GM12878 (cell line): ENCODE measurements at regions not wholly inside any gene's neighbourhood (a gene's known extent, or its start where the extent isn't known, plus 50 kb on each side); places are given as distances from the start of the nearest gene placed in this dataset.
"Not testable (repeated sequence)": the region's sequence is repeated elsewhere in the genome, so short reads cannot be mapped to it uniquely, and the experiment has no call there.

Source experiments
- ATAC-seq: fragments of 200-7000 bp; cut with Tn5 transposase; 3 replicates; pipeline ENCODE4 v1.9.1; 2020; ENCODE audit warnings: mild to moderate bottlenecking, moderate library complexity
- BruUV-seq: library from RNA; stranded (reverse); fragments of 400-500 nt; replicated peaks from 2 replicates; lab custom pipeline; 2021; lab: Mats Ljungman, UMichigan
- CTCF ChIA-PET: fragments of 300-600 bp; sonication (Branson Sonifier 250); formaldehyde crosslinking; extraction: SDS; loops from one replicate; lab custom pipeline; 2021; ENCODE audit warnings: inconsistent platforms; lab: Yijun Ruan, JAX
- POLR2A ChIA-PET: fragments of 350-600 bp; formaldehyde crosslinking; extraction: SDS; loops from one replicate; lab custom pipeline; 2021; ENCODE audit warnings: inconsistent platforms; lab: Charles Lee
- RAD21 ChIA-PET: fragments of 300-600 bp; sonication (Branson Sonifier 250); formaldehyde crosslinking; loops from one replicate; lab custom pipeline; 2023; ENCODE audit warnings: antibody characterized with exemption; ENCODE audit not compliant: unreplicated experiment; lab: Charles Lee
- SMC1A ChIA-PET: fragments of 300-600 bp; sonication (Branson Sonifier 250); formaldehyde crosslinking; loops from one replicate; lab custom pipeline; 2023; ENCODE audit not compliant: unreplicated experiment, uncharacterized antibody; lab: Charles Lee
- DNase-seq: peaks from one replicate; pipeline ENCODE4 v3.0.0-alpha.2; 2011; ENCODE audit warnings: low read depth, low spot score
- FAIRE-seq: peaks from 3 replicates; lab custom pipeline; 2011; peaks lifted over from hg19 to GRCh38; lab: Jason Lieb, UNC
- H2AFZ ChIP-seq: 2 replicates; pipeline ENCODE4 v1.6.0; 2011; ENCODE audit warnings: low read depth, low read length, control low read depth; ENCODE audit not compliant: control insufficient read depth
- H3K27ac ChIP-seq: 2 replicates; pipeline ENCODE4 v1.5.1; 2011; ENCODE audit warnings: control low read depth; ENCODE audit not compliant: control insufficient read depth, insufficient read depth
- H3K27me3 ChIP-seq, 2 experiments: replicated peaks in 1 of 2; 2 replicates each; pipeline versions ENCODE4 v1.6.0 to v1.6.1; 2011; ENCODE audit warnings: low read length in 1 of 2; ENCODE audit not compliant: control insufficient read depth in 2 of 2, insufficient read depth in 2 of 2
- H3K36me3 ChIP-seq, 2 experiments: 2 replicates each; pipeline ENCODE4 v1.5.1; 2011; ENCODE audit warnings: low read length in 1 of 2; ENCODE audit not compliant: control insufficient read depth in 2 of 2, insufficient read depth in 2 of 2
- H3K4me1 ChIP-seq: 2 replicates; pipeline ENCODE4 v1.6.1; 2011; ENCODE audit warnings: mild to moderate bottlenecking, low read length, moderate library complexity, mixed read lengths; ENCODE audit not compliant: control insufficient read depth, insufficient read depth
- H3K4me2 ChIP-seq: 2 replicates; pipeline ENCODE4 v1.6.0; 2011; ENCODE audit warnings: control low read depth; ENCODE audit not compliant: control insufficient read depth, insufficient read depth
- H3K4me3 ChIP-seq: fragments of 200-600 bp; sonication (generic); 2 replicates; pipeline ENCODE4 v1.5.1; 2016
- H3K79me2 ChIP-seq: 2 replicates; pipeline ENCODE4 v1.6.0; 2011; ENCODE audit warnings: low read length; ENCODE audit not compliant: control insufficient read depth, insufficient read depth
- H3K9ac ChIP-seq: 2 replicates; pipeline ENCODE4 v1.8.0; 2011; ENCODE audit warnings: low read length, control low read depth, mixed read lengths; ENCODE audit not compliant: control insufficient read depth, insufficient read depth
- H3K9me3 ChIP-seq: replicated peaks from 3 replicates; pipeline ENCODE4 v1.5.1; 2011; ENCODE audit warnings: mild to moderate bottlenecking, low read length; ENCODE audit not compliant: control insufficient read depth, insufficient read depth
- H4K20me1 ChIP-seq: 2 replicates; pipeline ENCODE4 v1.6.0; 2011; ENCODE audit not compliant: control insufficient read depth, insufficient read depth
- BHLHE40 ChIP-seq, 2 experiments: fragments of 450-650 bp in 1 of 2; IDR thresholded peaks; 2 replicates each; pipeline ENCODE4 v1.6.1; 2011 to 2017; ENCODE audit warnings: low read depth in 2 of 2, borderline replicate concordance in 1 of 2, improper control_type of control experiment in 1 of 2, low read length in 1 of 2, mild to moderate bottlenecking in 1 of 2
- EGR1 ChIP-seq, 2 experiments: IDR thresholded peaks; 1 replicate in 1 of 2; 2 replicates in 1 of 2; pipeline ENCODE4 v1.6.1; 2011 to 2012; ENCODE audit warnings: low read depth in 2 of 2, low read length in 2 of 2, borderline replicate concordance in 1 of 2, mild to moderate bottlenecking in 1 of 2, moderate library complexity in 1 of 2
- LARP7 ChIP-seq: fragments of 450-650 bp; IDR thresholded peaks from 2 replicates; pipeline ENCODE4 v1.6.1; 2017; ENCODE audit warnings: mild to moderate bottlenecking
- MEF2B ChIP-seq: fragments of 450-650 bp; IDR thresholded peaks from 2 replicates; pipeline ENCODE4 v1.6.1; 2018; ENCODE audit warnings: mild to moderate bottlenecking, moderate library complexity; ENCODE audit not compliant: partially characterized antibody, poor library complexity, severe bottlenecking
- MYB ChIP-seq: fragments of 150-350 bp; IDR thresholded peaks from 2 replicates; pipeline ENCODE4 v1.6.1; 2014; ENCODE audit warnings: mild to moderate bottlenecking, low read depth, low read length, borderline replicate concordance
- NFIC ChIP-seq: IDR thresholded peaks from 2 replicates; pipeline ENCODE4 v1.6.1; 2012; ENCODE audit warnings: low read depth, mild to moderate bottlenecking, inconsistent platforms, low read length, moderate library complexity
- NFXL1 ChIP-seq: fragments of 450-650 bp; IDR thresholded peaks from 2 replicates; pipeline ENCODE4 v1.6.1; 2017; ENCODE audit warnings: antibody characterized with exemption, mild to moderate bottlenecking, borderline replicate concordance
- NR2F1 ChIP-seq: fragments of 450-650 bp; conservative IDR thresholded peaks from 2 replicates; pipeline ENCODE4 v1.6.1; 2017; ENCODE audit warnings: mild to moderate bottlenecking
- RBBP5 ChIP-seq: fragments of 200-600 bp; sonication (generic); conservative IDR thresholded peaks from 2 replicates; pipeline ENCODE4 v1.6.1; 2016
- ZBTB4 ChIP-seq: fragments of 450-650 bp; formaldehyde crosslinking; IDR thresholded peaks from 2 replicates; pipeline ENCODE4 v1.4.0; 2022; ENCODE audit warnings: mild to moderate bottlenecking, moderate library complexity
- ZNF592 ChIP-seq: fragments of 450-650 bp; IDR thresholded peaks from 2 replicates; pipeline ENCODE4 v1.6.1; 2017; ENCODE audit warnings: mild to moderate bottlenecking, moderate library complexity
- WGBS: methylation state at CpG from one replicate; pipeline ENCODE4 v1.1.6; 2016; ENCODE audit warnings: low lambda C conversion rate; ENCODE audit not compliant: insufficient replicate concordance, insufficient coverage; ENCODE audit errors: missing lambda C conversion rate; 5-methylcytosine and 5-hydroxymethylcytosine counted together
- in situ Hi-C: fragments of 300-500 bp; cut with MboI; formaldehyde crosslinking; loops from 9 replicates; pipeline ENCODE4 v1.14.3; 2018; ENCODE audit warnings: mixed read lengths
- intact Hi-C: fragments of 100-400 bp; cut with micrococcal nuclease; formaldehyde crosslinking; loops from one replicate; pipeline ENCODE4 v1.14.2; 2022; ENCODE audit not compliant: unreplicated experiment

DNA sequence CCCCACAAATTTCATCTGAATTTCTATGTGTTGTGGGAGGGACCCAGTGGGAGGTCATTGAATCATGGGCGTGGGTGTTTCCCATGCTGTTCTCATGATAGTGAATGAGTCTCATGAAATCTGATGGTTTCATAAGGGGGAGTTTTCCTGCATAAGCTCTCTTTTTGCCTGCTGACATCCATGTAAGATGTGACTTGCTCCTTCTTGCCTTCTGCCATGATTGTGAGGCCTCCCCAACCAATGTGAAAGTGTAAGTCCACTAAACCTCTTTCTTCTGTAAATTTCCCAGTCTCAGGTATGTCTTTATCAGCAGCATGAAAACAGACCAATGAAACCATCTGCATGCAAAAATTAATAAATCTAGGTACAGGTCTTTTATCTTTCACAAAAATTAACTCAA, 331.8 kb upstream of the GJE1 start:
- H3K27ac ChIP-seq, H4K20me1 ChIP-seq, H3K4me1 ChIP-seq, intact Hi-C loops, FAIRE-seq, DNase-seq, POLR2A ChIA-PET, H3K9ac ChIP-seq, H3K36me3 ChIP-seq, SMC1A ChIA-PET, H3K4me2 ChIP-seq, RAD21 ChIA-PET, H3K27me3 ChIP-seq, in situ Hi-C loops, H3K9me3 ChIP-seq, ATAC-seq, CTCF ChIA-PET, H2AFZ ChIP-seq, H3K79me2 ChIP-seq, BruUV-seq, H3K4me3 ChIP-seq: not testable (repeated sequence)
- 0% methylated on average over 1 of the region's 1 CpG for WGBS

DNA sequence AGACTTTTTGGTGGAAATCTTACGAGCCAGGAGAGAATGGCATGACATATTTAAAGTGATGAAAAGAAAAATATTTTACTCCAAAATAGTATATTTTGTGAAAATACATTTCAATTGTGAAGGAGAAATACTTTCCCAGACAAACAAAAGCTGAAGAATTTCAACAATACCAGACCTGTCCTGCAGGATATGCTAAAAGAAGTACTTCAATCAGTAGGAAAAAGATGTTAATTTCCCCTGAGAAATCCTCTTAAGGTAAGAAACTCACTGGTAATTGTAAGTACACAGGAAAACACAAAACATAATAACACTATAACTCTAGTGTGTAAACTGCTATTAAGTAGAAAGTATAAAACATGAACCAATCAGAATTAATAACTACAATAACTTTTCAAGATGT, 341.8 kb upstream of the GJE1 start:
- no peak for FAIRE-seq
- POLR2A ChIA-PET = no interaction called here
- no peak overlapping the region for H3K27ac ChIP-seq
- CTCF ChIA-PET = no interaction called here
- H3K27me3 ChIP-seq = no peaks in the 10 kb centered on the region
- WGBS = 0% methylated on average over 1 of the region's 1 CpG
- no peaks in the 10 kb centered on the region for H4K20me1 ChIP-seq
- ATAC-seq = no peak
- SMC1A ChIA-PET = no interaction called here
- H3K9ac ChIP-seq = no peak overlapping the region
- H3K4me3 ChIP-seq = no peak overlapping the region
- intact Hi-C loops (no loop called here), in situ Hi-C loops (no loop called here)
- no peaks in the 10 kb centered on the region for H3K9me3 ChIP-seq
- H3K79me2 ChIP-seq = no peaks in the 10 kb centered on the region
- H3K36me3 ChIP-seq = no peaks in the 10 kb centered on the region
- no peak overlapping the region for H2AFZ ChIP-seq
- DNase-seq = no peak
- H3K4me1 ChIP-seq = no peaks in the 10 kb centered on the region
- no TSS peak for BruUV-seq
- RAD21 ChIA-PET = no interaction called here
- no peak overlapping the region for H3K4me2 ChIP-seq
- no peak for TF ChIP-seq LARP7
- TF ChIP-seq ZBTB4 (CRISPR knock-in tag) = no peak
- no peak for TF ChIP-seq NFXL1
- TF ChIP-seq ZNF592 = no peak
- no peak for TF ChIP-seq MEF2B
- TF ChIP-seq BHLHE40 (IDR thresholded peaks at IDR 0.05; ENCODE audit: borderline replicate concordance in 1 of 2, low read depth in 2 of 2, low read length in 1 of 2) = no peak
- no peak for TF ChIP-seq NR2F1
- TF ChIP-seq RBBP5 = no peak
- TF ChIP-seq MYB = no peak
- no peak for TF ChIP-seq NFIC
- no peak for TF ChIP-seq EGR1 (IDR thresholded peaks at IDR 0.05; ENCODE audit: borderline replicate concordance in 1 of 2, low read depth in 2 of 2, low read length in 2 of 2)
